GM10266 (cell line): ENCODE measurements at regions not wholly inside any gene's neighbourhood (a gene's known extent, or its start where the extent isn't known, plus 50 kb on each side); places are given as distances from the start of the nearest gene placed in this dataset.

Experiments used
- DNase-seq: peaks from one replicate; pipeline ENCODE4 v3.0.0; 2012; ENCODE audit errors: extremely low spot score
- CTCF ChIP-seq: IDR thresholded peaks from 2 replicates; pipeline ENCODE4 v1.5.1; 2012; ENCODE audit warnings: mild to moderate bottlenecking, low read depth; ENCODE audit not compliant: control insufficient read depth, insufficient read depth; ENCODE audit errors: missing control alignments

GRCh38 chr10:107443326-107443725, 278.8 kb upstream of the SORCS1 start:
- no peak for DNase-seq
- no peak for TF ChIP-seq CTCF

- DNase-seq = peak; percentile 32
- no peak for TF ChIP-seq CTCF
Measured at GRCh38 chr10:107442035-107442505, 277.6 kb upstream of the SORCS1 start.

GRCh38 chr10:107440741-107441140, 276.2 kb upstream of the SORCS1 start:
- DNase-seq = no peak
- TF ChIP-seq CTCF = no peak

GRCh38 chr10:107437921-107438320, 273.4 kb upstream of the SORCS1 start:
- no peak for TF ChIP-seq CTCF
- DNase-seq = no peak

GRCh38 chr10:107436568-107436967, 272.1 kb upstream of the SORCS1 start:
- DNase-seq = no peak
- TF ChIP-seq CTCF = no peak

- DNase-seq = no peak
- TF ChIP-seq CTCF = no peak
Measured at GRCh38 chr10:107434854-107435253, 270.3 kb upstream of the SORCS1 start.

GRCh38 chr10:107434201-107434600, 269.7 kb upstream of the SORCS1 start:
- no peak for DNase-seq
- TF ChIP-seq CTCF = no peak
